Body of pancreas (tissue), 4 donors: ENCODE measurements at regions not wholly inside any gene's neighbourhood (a gene's known extent, or its start where the extent isn't known, plus 50 kb on each side); places are given as distances from the start of the nearest gene placed in this dataset.

Source experiments
- ATAC-seq: fragments of 150-250 bp; one replicate; pipeline ENCODE4 v1.9.1; 2016
- DNase-seq, 4 donors: peaks; one replicate each; pipeline ENCODE4 v3.0.0-alpha.2; 2019
- H3K27ac ChIP-seq, 4 donors: fragments of 200-600 bp; sonication (generic); 1 replicate in 3 of 4; 2 replicates in 1 of 4; pipeline versions ENCODE4 v1.5.1 to v1.6.1; 2016 to 2019; ENCODE audit warnings: mild to moderate bottlenecking in 1 of 4, mixed read lengths in 1 of 4, moderate library complexity in 1 of 4
- H3K27me3 ChIP-seq, 2 donors: fragments of 200-600 bp; sonication (generic); one replicate each; pipeline ENCODE4 v1.6.0; 2016; ENCODE audit warnings: mild to moderate bottlenecking in 1 of 2
- H3K36me3 ChIP-seq, 2 donors: fragments of 200-600 bp; sonication (generic); replicated peaks in 1 of 2; 2 replicates each; pipeline ENCODE4 v1.5.1; 2016; ENCODE audit warnings: low read depth in 2 of 2; ENCODE audit not compliant: insufficient read depth in 1 of 2
- H3K4me1 ChIP-seq: fragments of 200-600 bp; sonication (generic); one replicate; pipeline ENCODE4 v1.6.0; 2016
- H3K4me3 ChIP-seq, 2 donors: fragments of 200-600 bp; sonication (generic); 1 replicate in 1 of 2; 2 replicates in 1 of 2; pipeline ENCODE4 v1.5.1; 2016 to 2019
- H3K9me3 ChIP-seq, 3 donors: fragments of 200-600 bp; sonication (generic); 1 replicate in 2 of 3; 2 replicates in 1 of 3; pipeline ENCODE4 v1.5.1; 2016
- POLR2A ChIP-seq, 3 donors: fragments of 450-650 bp; IDR thresholded peaks; one replicate each; pipeline ENCODE4 v1.6.1; 2016; ENCODE audit warnings: antibody characterized with exemption in 3 of 3, mild to moderate bottlenecking in 2 of 3
- WGBS, 2 donors: methylation state at CpG; one replicate each; pipeline ENCODE4 v1.1.5; 2017; 5-methylcytosine and 5-hydroxymethylcytosine counted together
- intact Hi-C: fragments of 100-400 bp; cut with DNase I; formaldehyde crosslinking; loops from one replicate; pipeline ENCODE4 v1.15.1; 2023
- TF ChIP-seq, protein P1 (sequence below), 7 experiments: fragments of 450-650 bp in 4 of 7; fragments of 200-600 bp in 3 of 7; sonication (generic) in 3 of 7; IDR thresholded peaks; one replicate each; pipeline ENCODE4 v1.5.1; 2016 to 2019; ENCODE audit warnings: antibody characterized with exemption in 7 of 7

- Histone ChIP-seq H3K27me3 (no peaks in the 10 kb centered on the region), H3K4me1 (peaks cover 20% of the 10 kb centered on the region), H3K4me3 (no peak overlapping the region), H3K9me3 (no peaks in the 10 kb centered on the region), H3K27ac (no peak overlapping the region), H3K36me3 (no peaks in the 10 kb centered on the region)
- DNase-seq (peak in 2 of 4 donors; percentile 9 to 17), ATAC-seq (peak; percentile 45)
- intact Hi-C loops, result no loop called here
- no peak for TF ChIP-seq POLR2A (IDR thresholded peaks at IDR 0.05)
- TF ChIP-seq, protein P1, sequence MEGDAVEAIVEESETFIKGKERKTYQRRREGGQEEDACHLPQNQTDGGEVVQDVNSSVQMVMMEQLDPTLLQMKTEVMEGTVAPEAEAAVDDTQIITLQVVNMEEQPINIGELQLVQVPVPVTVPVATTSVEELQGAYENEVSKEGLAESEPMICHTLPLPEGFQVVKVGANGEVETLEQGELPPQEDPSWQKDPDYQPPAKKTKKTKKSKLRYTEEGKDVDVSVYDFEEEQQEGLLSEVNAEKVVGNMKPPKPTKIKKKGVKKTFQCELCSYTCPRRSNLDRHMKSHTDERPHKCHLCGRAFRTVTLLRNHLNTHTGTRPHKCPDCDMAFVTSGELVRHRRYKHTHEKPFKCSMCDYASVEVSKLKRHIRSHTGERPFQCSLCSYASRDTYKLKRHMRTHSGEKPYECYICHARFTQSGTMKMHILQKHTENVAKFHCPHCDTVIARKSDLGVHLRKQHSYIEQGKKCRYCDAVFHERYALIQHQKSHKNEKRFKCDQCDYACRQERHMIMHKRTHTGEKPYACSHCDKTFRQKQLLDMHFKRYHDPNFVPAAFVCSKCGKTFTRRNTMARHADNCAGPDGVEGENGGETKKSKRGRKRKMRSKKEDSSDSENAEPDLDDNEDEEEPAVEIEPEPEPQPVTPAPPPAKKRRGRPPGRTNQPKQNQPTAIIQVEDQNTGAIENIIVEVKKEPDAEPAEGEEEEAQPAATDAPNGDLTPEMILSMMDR (IDR thresholded peaks at IDR 0.05), result no peak
Measured at GRCh38 chr3:5822843-5823242, 635.3 kb downstream of the EDEM1 start.

- DNase-seq (no peak), ATAC-seq (no peak)
- H3K4me1 ChIP-seq, result peaks cover 20% of the 10 kb centered on the region
- H3K9me3 ChIP-seq, result no peaks in the 10 kb centered on the region
- 70 to 93% methylated on average over 2 of the region's 2 CpGs for WGBS, 2 donors
- H3K27me3 ChIP-seq, result no peaks in the 10 kb centered on the region
- H3K27ac ChIP-seq, result no peak overlapping the region
- no peaks in the 10 kb centered on the region for H3K36me3 ChIP-seq
- intact Hi-C loops, result no loop called here
- TF ChIP-seq, protein P1 (IDR thresholded peaks at IDR 0.05), result no peak
- TF ChIP-seq POLR2A (IDR thresholded peaks at IDR 0.05), result no peak
- H3K4me3 ChIP-seq, result no peak overlapping the region
Measured at GRCh38 chr3:5826467-5826866, 639.0 kb downstream of the EDEM1 start.

- TF ChIP-seq, protein P1 (IDR thresholded peaks at IDR 0.05), result no peak
- no peak for TF ChIP-seq POLR2A (IDR thresholded peaks at IDR 0.05)
- H3K27me3 ChIP-seq, result no peaks in the 10 kb centered on the region
- intact Hi-C loops, result no loop called here
- no peak overlapping the region for H3K27ac ChIP-seq
- H3K4me1 ChIP-seq, result peaks cover 7% of the 10 kb centered on the region
- ATAC-seq, result no peak
- no peaks in the 10 kb centered on the region for H3K9me3 ChIP-seq
- no peaks in the 10 kb centered on the region for H3K36me3 ChIP-seq
- WGBS, 2 donors, result 86 to 87% methylated on average over 2 of the region's 2 CpGs
- no peak for DNase-seq
- no peak overlapping the region for H3K4me3 ChIP-seq
Measured at GRCh38 chr3:5828251-5828650, 640.7 kb downstream of the EDEM1 start.

- intact Hi-C loops, result no loop called here
- WGBS, 2 donors, result 79 to 92% methylated on average over 3 of the region's 3 CpGs
- TF ChIP-seq, protein P1 (IDR thresholded peaks at IDR 0.05), result no peak
- no peak for TF ChIP-seq POLR2A (IDR thresholded peaks at IDR 0.05)
- no peak for ATAC-seq
- Histone ChIP-seq H3K4me1 (no peaks in the 10 kb centered on the region), H3K27me3 (no peaks in the 10 kb centered on the region), H3K9me3 (no peaks in the 10 kb centered on the region), H3K27ac (no peak overlapping the region), H3K36me3 (no peaks in the 10 kb centered on the region), H3K4me3 (no peak overlapping the region)
- DNase-seq, result no peak
Measured at GRCh38 chr3:5840056-5840455, 652.5 kb downstream of the EDEM1 start.

- intact Hi-C loops, result no loop called here
- DNase-seq, result no peak
- 55 to 62% methylated on average over 2 of the region's 2 CpGs for WGBS, 2 donors
- Histone ChIP-seq H3K4me3 (no peak overlapping the region), H3K9me3 (no peaks in the 10 kb centered on the region), H3K27me3 (no peaks in the 10 kb centered on the region), H3K27ac (no peak overlapping the region), H3K4me1 (no peaks in the 10 kb centered on the region), H3K36me3 (no peaks in the 10 kb centered on the region)
- no peak for ATAC-seq
- TF ChIP-seq, protein P1 (IDR thresholded peaks at IDR 0.05), result no peak
- TF ChIP-seq POLR2A (IDR thresholded peaks at IDR 0.05), result no peak
Measured at GRCh38 chr3:5841599-5841998, 654.1 kb downstream of the EDEM1 start.
